Fibroblast of the aortic adventitia (primary cell): ENCODE measurements at regions not wholly inside any gene's neighbourhood (a gene's known extent, or its start where the extent isn't known, plus 50 kb on each side); places are given as distances from the start of the nearest gene placed in this dataset.

Experiments
- DNase-seq: peaks from one replicate; pipeline ENCODE4 v3.0.0-alpha.2; 2010; ENCODE audit warnings: low read depth
- H3K4me3 ChIP-seq: 2 replicates; pipeline ENCODE4 v1.5.1; 2011; ENCODE audit warnings: low read depth, mild to moderate bottlenecking, control low read depth, low read length, moderate library complexity
- TF ChIP-seq, protein P1 (sequence below): IDR thresholded peaks from 2 replicates; pipeline ENCODE4 v1.5.1; 2011; ENCODE audit warnings: mild to moderate bottlenecking, low read length, control low read depth, inconsistent platforms; ENCODE audit not compliant: insufficient read depth

DNA sequence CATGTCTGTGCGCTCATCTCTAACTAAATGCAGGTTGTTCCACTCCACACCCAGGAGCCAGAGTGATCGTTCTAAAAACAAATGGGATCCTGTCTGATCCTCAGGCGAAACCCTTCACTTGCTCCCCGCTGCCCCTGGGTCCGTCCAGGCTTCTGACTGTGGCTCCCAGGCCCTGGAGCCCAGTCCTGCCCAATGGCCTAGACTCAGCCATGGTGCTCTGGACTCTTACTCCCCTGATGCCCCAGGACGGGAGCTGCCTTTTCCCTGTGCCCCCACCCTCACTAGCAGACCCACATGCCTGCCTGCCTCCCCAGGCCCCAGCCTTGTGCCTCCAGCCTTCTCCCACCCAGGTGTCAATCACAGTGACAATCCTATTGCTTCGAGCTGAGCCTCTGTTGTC lies 256.7 kb downstream of the BMP7 start:
- no peak for DNase-seq
- TF ChIP-seq, protein P1, sequence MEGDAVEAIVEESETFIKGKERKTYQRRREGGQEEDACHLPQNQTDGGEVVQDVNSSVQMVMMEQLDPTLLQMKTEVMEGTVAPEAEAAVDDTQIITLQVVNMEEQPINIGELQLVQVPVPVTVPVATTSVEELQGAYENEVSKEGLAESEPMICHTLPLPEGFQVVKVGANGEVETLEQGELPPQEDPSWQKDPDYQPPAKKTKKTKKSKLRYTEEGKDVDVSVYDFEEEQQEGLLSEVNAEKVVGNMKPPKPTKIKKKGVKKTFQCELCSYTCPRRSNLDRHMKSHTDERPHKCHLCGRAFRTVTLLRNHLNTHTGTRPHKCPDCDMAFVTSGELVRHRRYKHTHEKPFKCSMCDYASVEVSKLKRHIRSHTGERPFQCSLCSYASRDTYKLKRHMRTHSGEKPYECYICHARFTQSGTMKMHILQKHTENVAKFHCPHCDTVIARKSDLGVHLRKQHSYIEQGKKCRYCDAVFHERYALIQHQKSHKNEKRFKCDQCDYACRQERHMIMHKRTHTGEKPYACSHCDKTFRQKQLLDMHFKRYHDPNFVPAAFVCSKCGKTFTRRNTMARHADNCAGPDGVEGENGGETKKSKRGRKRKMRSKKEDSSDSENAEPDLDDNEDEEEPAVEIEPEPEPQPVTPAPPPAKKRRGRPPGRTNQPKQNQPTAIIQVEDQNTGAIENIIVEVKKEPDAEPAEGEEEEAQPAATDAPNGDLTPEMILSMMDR: no peak
- H3K4me3 ChIP-seq: no peak overlapping the region

DNA sequence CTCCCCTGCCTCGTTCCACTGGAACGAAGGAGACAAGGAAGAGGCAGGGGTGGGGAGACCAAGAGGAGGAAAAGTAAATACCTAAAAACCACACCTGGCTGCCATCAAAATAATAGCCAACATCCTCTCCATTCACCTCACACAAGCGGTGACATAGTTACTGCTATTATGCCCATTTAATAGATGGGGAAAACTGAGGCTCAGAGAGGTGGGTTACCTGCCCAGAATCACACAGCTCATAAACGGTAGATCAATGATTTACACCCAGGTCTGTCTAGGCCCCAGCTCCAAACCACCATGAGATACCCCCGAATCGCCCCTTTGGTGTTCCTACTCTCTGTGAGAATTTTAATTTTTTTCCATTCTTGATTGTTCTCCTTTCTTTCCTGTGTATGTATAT lies 253.8 kb downstream of the BMP7 start:
- TF ChIP-seq, protein P1: no peak
- H3K4me3 ChIP-seq: no peak overlapping the region
- DNase-seq: no peak

DNA sequence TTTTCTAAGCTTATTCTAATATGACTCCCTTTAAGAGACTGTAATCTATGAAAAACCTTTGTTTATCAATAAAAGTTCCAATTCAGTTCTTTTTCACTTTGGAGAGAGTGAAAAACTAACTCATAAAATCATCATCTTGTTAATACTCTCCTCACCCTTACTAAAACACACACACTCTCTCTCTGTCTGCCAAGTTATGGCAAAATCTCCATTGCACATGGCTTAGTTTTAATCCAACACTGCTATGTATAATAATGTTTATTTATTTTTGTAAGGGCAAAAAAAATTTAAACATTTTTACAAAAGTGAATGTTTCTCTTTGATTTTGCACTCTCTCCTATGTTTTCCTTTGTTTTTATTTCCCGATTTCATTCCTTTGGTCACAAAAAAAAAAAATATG lies 253.2 kb downstream of the BMP7 start:
- TF ChIP-seq, protein P1: no peak
- DNase-seq: no peak
- H3K4me3 ChIP-seq: no peak overlapping the region

DNA sequence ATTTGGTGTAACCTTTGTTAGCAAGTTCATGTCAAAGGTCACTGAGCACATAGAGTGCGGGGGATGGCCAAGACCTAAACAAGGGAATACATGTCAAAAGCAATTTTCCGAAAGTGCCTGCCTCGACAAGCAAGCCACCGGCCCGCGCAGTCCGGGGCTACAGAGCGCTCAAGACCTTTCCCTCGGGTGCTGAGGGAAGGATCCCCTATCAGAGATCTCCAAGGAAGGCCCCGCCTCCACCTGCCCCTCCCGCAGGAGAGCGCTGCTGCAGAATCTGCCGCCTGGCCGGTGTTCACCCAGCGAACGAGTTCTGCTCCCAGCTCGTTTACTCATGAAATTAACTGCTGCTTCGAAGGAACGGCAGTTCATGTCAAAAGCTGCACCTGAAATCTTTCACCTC lies 252.7 kb downstream of the BMP7 start:
- no peak for DNase-seq
- TF ChIP-seq, protein P1: no peak
- H3K4me3 ChIP-seq: no peak overlapping the region

DNA sequence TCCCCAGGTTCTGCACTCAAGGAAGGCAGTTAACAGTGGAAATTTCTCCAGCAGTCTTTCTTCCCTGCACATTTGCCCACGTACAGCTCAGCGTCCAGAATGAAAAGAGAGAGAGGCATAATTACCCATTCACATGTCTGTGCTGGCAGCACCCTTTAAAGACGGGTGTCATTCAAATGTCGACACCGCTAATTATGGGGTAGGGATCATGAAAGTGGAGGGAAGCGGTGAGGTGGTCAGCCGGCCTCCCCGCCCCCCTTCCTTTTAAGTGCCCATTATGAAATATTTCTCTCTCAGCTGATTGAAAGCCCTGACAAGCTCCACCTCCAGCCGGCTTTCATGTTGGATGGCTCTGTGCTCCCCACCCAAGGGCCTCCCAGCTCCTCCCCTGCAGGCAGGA lies 246.1 kb downstream of the BMP7 start:
- TF ChIP-seq, protein P1: no peak
- no peak for DNase-seq
- no peak overlapping the region for H3K4me3 ChIP-seq

GRCh38 chr20:57022306-57022705 lies 244.1 kb downstream of the BMP7 start:
- TF ChIP-seq, protein P1: no peak
- H3K4me3 ChIP-seq: no peak overlapping the region
- no peak for DNase-seq

DNA sequence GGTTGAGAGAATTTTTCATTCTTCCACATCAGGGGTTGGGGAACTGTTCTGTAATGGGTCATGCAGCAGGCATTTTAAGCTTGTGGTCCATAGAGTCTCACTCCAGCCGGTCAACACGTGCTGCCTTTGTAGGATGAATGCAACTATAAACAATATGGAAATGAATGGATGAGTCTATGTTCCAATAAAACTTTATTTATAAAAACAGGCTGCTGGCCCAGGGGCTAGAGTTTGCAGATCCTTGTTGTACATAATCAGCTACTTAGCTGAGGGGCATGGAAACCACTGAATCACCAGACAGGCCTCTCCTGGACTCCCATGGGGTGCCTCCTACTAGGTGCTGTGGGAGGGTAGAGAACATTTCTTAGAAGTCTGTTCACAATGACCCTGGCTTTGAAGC lies 243.4 kb downstream of the BMP7 start:
- H3K4me3 ChIP-seq: no peak overlapping the region
- no peak for DNase-seq
- TF ChIP-seq, protein P1: no peak
